Astrocyte of the cerebellum (primary cell): ENCODE measurements at regions not wholly inside any gene's neighbourhood (a gene's known extent, or its start where the extent isn't known, plus 50 kb on each side); places are given as distances from the start of the nearest gene placed in this dataset.
"Not testable (repeated sequence)": the region's sequence is repeated elsewhere in the genome, so short reads cannot be mapped to it uniquely, and the experiment has no call there.

Experiments
- DNase-seq: peaks from one replicate; pipeline ENCODE4 v3.0.0-alpha.2; 2011; ENCODE audit warnings: low read depth
- H3K4me3 ChIP-seq: 2 replicates; pipeline ENCODE4 v1.5.1; 2011; ENCODE audit warnings: mild to moderate bottlenecking, low read depth, low read length, moderate library complexity
- CTCF ChIP-seq: IDR thresholded peaks from 2 replicates; pipeline ENCODE4 v1.5.1; 2012; ENCODE audit warnings: low read length, low read depth, moderate library complexity, mild to moderate bottlenecking; ENCODE audit errors: missing control alignments
- in situ Hi-C: cut with HindIII; loops from 2 replicates; pipeline ENCODE4 v1.10.0; 2017; ENCODE audit warnings: low sequenced_read_pairs

GRCh38 chr10:42898037-42898960, 115.7 kb downstream of the BMS1 start:
- H3K4me3 ChIP-seq = no peak overlapping the region
- no peak for TF ChIP-seq CTCF
- in situ Hi-C loops = no loop called here
- no peak for DNase-seq

- TF ChIP-seq CTCF = no peak
- no peak overlapping the region for H3K4me3 ChIP-seq
- in situ Hi-C loops = no loop called here
- DNase-seq = no peak
Measured at GRCh38 chr10:42899036-42899435, 116.4 kb downstream of the BMS1 start.

GRCh38 chr10:42900346-42900745, 117.8 kb downstream of the BMS1 start:
- DNase-seq, H3K4me3 ChIP-seq, in situ Hi-C loops: not testable (repeated sequence)

- no peak overlapping the region for H3K4me3 ChIP-seq
- in situ Hi-C loops = no loop called here
- TF ChIP-seq CTCF = no peak
- no peak for DNase-seq
Measured at GRCh38 chr10:42911359-42911758, 128.8 kb downstream of the BMS1 start.

DNA sequence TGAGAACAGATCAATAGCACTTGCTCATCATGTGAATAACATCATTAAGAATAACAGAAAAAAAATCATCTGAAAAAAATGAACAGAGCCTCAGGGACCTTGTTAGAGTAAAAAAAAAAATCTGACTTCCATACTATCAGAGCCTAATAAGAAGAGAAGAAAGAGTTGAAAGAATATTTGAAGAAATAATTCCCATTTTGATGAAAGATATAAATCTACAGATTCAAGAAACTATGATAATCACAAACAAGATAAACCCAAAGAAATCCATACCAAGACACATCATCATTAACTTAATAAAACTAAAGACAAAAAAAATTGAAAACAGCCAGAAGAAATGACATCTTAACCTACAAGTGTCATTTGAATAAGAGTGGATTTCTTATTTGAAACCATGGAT, 134.4 kb downstream of the BMS1 start:
- DNase-seq = no peak
- H3K4me3 ChIP-seq = no peak overlapping the region
- no peak for TF ChIP-seq CTCF
- in situ Hi-C loops = no loop called here

DNA sequence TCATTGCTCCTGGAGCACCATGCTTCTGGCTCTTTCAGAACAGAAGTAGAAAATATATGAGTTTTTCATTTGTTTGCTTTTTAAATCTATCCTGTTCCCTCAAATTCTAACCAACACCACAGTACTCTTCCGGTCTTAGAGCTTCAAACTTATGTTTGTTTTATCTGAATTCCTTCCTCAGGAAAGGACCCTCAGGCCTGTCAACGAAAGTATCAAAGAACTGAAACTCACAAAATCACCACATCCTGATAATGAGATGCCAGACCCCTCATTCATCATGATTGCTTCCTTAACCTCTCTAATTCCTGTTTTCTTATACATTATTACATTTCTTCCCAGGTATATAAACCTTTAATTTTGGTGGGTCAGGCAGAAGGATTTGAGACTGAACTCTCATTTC, 135.2 kb downstream of the BMS1 start:
- no peak for TF ChIP-seq CTCF
- in situ Hi-C loops = no loop called here
- H3K4me3 ChIP-seq = no peak overlapping the region
- DNase-seq = no peak

- H3K4me3 ChIP-seq = no peak overlapping the region
- TF ChIP-seq CTCF = no peak
- in situ Hi-C loops = no loop called here
- no peak for DNase-seq
Measured at GRCh38 chr10:42921951-42922350, 139.4 kb downstream of the BMS1 start.
